ENCODE measurements at regions not wholly inside any gene's neighbourhood (a gene's known extent, or its start where the extent isn't known, plus 50 kb on each side); places are given as distances from the start of the nearest gene placed in this dataset.

DNA sequence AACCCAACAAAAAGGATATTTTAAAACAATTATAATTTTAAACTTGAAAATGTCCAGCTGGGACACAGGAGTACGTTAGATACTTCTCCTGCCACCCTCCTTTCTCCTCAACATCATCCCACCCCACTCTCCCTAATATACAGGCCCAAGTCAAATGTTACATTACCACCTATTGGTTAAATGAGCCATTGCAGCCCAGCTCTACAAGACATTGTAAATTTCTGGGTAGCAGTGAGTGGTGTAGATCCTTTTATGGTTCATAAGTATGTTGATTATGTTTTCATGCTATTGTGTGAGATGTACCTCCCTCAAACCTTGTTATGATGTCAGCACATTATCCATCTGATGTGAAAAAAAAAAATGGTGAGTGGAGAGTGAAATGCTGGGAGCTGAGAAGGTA is 187.1 kb upstream of the BCOR start:
- no peak overlapping the region for H3K4me3 Mint-ChIP-seq
- no peak overlapping the region for H3K27ac ChIP-seq (ENCODE audit: low read length in 2 of 2)
- intact Hi-C loops (cut with micrococcal nuclease) = no loop called here
- H3K4me1 ChIP-seq (ENCODE audit: control insufficient read depth in 2 of 2, insufficient read depth in 2 of 2, low read length in 2 of 2) = peaks cover 5 to 6% of the 10 kb centered on the region in 2 donors
- peaks cover 7% of the 10 kb centered on the region for H3K9me3 Mint-ChIP-seq (ENCODE audit: insufficient read depth)
- H3K27me3 Mint-ChIP-seq = no peaks in the 10 kb centered on the region
- POLR2A ChIA-PET = no interaction called here
- H3K79me2 ChIP-seq (ENCODE audit: control insufficient read depth, insufficient read depth, low read length) = no peaks in the 10 kb centered on the region
- CTCF ChIA-PET = no interaction called here
- no peak for TF ChIP-seq EZH2 (IDR thresholded peaks at IDR 0.05; ENCODE audit: borderline replicate concordance, insufficient read depth, low read depth, low read length, poor library complexity, severe bottlenecking)
- TF ChIP-seq, protein P1, sequence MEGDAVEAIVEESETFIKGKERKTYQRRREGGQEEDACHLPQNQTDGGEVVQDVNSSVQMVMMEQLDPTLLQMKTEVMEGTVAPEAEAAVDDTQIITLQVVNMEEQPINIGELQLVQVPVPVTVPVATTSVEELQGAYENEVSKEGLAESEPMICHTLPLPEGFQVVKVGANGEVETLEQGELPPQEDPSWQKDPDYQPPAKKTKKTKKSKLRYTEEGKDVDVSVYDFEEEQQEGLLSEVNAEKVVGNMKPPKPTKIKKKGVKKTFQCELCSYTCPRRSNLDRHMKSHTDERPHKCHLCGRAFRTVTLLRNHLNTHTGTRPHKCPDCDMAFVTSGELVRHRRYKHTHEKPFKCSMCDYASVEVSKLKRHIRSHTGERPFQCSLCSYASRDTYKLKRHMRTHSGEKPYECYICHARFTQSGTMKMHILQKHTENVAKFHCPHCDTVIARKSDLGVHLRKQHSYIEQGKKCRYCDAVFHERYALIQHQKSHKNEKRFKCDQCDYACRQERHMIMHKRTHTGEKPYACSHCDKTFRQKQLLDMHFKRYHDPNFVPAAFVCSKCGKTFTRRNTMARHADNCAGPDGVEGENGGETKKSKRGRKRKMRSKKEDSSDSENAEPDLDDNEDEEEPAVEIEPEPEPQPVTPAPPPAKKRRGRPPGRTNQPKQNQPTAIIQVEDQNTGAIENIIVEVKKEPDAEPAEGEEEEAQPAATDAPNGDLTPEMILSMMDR (IDR thresholded peaks at IDR 0.05) = no peak
- no peaks in the 10 kb centered on the region for H3K36me3 ChIP-seq (replicated peaks in 1 of 2; ENCODE audit: control extremely low read depth in 1 of 2, control insufficient read depth in 1 of 2, extremely low read depth in 1 of 2, insufficient read depth in 2 of 2, low read length in 1 of 2)
- H3K4me3 ChIP-seq (ENCODE audit: control extremely low read depth in 1 of 5, extremely low read depth in 1 of 5, insufficient read depth in 1 of 5, low read depth in 2 of 5, low read length in 4 of 5) = no peak overlapping the region
- no peak overlapping the region for H2AFZ ChIP-seq (ENCODE audit: insufficient read depth, low read depth, low read length, poor library complexity, severe bottlenecking)
- H3K4me1 Mint-ChIP-seq = peaks cover 9% of the 10 kb centered on the region
- H3K27ac Mint-ChIP-seq = no peak overlapping the region
- no peak overlapping the region for H3K4me2 ChIP-seq (replicated peaks; ENCODE audit: low read depth, low read length, poor library complexity, severe bottlenecking)
- H3K27me3 ChIP-seq (replicated peaks in 1 of 4; ENCODE audit: control extremely low read depth in 1 of 4, control insufficient read depth in 3 of 4, insufficient read depth in 4 of 4, low read length in 3 of 4) = peaks cover 0 to 3% (median 0%) of the 10 kb centered on the region in 4 experiments
- no CpG with 5 or more reads among the region's 1 CpG for WGBS (ENCODE audit: insufficient coverage)
- peaks cover 0 to 2% (median 2%) of the 10 kb centered on the region in 3 donors for H3K9me3 ChIP-seq (ENCODE audit: control extremely low read depth in 1 of 3, control insufficient read depth in 2 of 3, insufficient read depth in 1 of 3, low read length in 2 of 3)
- ATAC-seq (ENCODE audit: low read depth) (no peak), DNase-seq (no peak)
- H3K9ac ChIP-seq (ENCODE audit: low read length) = no peak overlapping the region
- H4K20me1 ChIP-seq (ENCODE audit: control insufficient read depth, insufficient read depth, low read length, poor library complexity, severe bottlenecking) = no peaks in the 10 kb centered on the region

DNA sequence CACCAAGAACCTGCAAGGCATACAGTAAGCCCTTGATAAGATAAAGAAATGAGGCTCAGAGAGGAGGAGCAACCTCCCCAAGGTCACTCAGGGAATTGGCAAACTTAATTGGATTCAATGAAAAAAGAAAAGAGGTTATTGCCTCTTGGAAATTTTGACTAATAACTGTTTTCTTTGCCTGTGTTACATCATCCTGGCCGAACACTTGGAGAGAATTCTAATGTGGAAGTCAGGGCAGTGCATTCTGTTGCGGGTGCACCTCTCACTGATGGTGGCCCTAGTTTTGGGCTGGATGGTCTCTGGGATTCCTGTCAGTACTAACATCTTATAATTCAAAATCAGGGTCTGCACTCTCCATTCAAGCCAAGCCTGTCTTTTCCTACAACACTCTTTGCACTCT is 186.2 kb upstream of the BCOR start:
- Mint-ChIP-seq H3K4me1 (peaks cover 9% of the 10 kb centered on the region), H3K27me3 (no peaks in the 10 kb centered on the region), H3K9me3 (ENCODE audit: insufficient read depth) (peaks cover 7% of the 10 kb centered on the region), H3K27ac (no peak overlapping the region), H3K4me3 (no peak overlapping the region)
- H3K27me3 ChIP-seq (replicated peaks in 1 of 4; ENCODE audit: control extremely low read depth in 1 of 4, control insufficient read depth in 3 of 4, insufficient read depth in 4 of 4, low read length in 3 of 4) = no peaks in the 10 kb centered on the region
- no peaks in the 10 kb centered on the region for H3K9me3 ChIP-seq (ENCODE audit: control extremely low read depth in 1 of 3, control insufficient read depth in 2 of 3, insufficient read depth in 1 of 3, low read length in 2 of 3)
- no peak overlapping the region for H3K4me3 ChIP-seq (ENCODE audit: control extremely low read depth in 1 of 5, extremely low read depth in 1 of 5, insufficient read depth in 1 of 5, low read depth in 2 of 5, low read length in 4 of 5)
- no peak overlapping the region for H2AFZ ChIP-seq (ENCODE audit: insufficient read depth, low read depth, low read length, poor library complexity, severe bottlenecking)
- no peaks in the 10 kb centered on the region for H3K36me3 ChIP-seq (replicated peaks in 1 of 2; ENCODE audit: control extremely low read depth in 1 of 2, control insufficient read depth in 1 of 2, extremely low read depth in 1 of 2, insufficient read depth in 2 of 2, low read length in 1 of 2)
- intact Hi-C loops (cut with micrococcal nuclease) = no loop called here
- CTCF ChIA-PET = no interaction called here
- H3K9ac ChIP-seq (ENCODE audit: low read length) = no peak overlapping the region
- ATAC-seq (ENCODE audit: low read depth) (no peak), DNase-seq (no peak)
- POLR2A ChIA-PET = no interaction called here
- TF ChIP-seq EZH2 (IDR thresholded peaks at IDR 0.05; ENCODE audit: borderline replicate concordance, insufficient read depth, low read depth, low read length, poor library complexity, severe bottlenecking) = no peak
- TF ChIP-seq, protein P1 (IDR thresholded peaks at IDR 0.05) = no peak
- H4K20me1 ChIP-seq (ENCODE audit: control insufficient read depth, insufficient read depth, low read length, poor library complexity, severe bottlenecking) = no peaks in the 10 kb centered on the region
- no peaks in the 10 kb centered on the region for H3K79me2 ChIP-seq (ENCODE audit: control insufficient read depth, insufficient read depth, low read length)
- no CpG with 5 or more reads among the region's 2 CpGs for WGBS (ENCODE audit: insufficient coverage)
- H3K4me2 ChIP-seq (replicated peaks; ENCODE audit: low read depth, low read length, poor library complexity, severe bottlenecking) = no peak overlapping the region
- peaks cover 5 to 6% of the 10 kb centered on the region in 2 donors for H3K4me1 ChIP-seq (ENCODE audit: control insufficient read depth in 2 of 2, insufficient read depth in 2 of 2, low read length in 2 of 2)
- H3K27ac ChIP-seq (ENCODE audit: low read length in 2 of 2) = no peak overlapping the region
